GM18520 (cell line): ENCODE measurements at regions not wholly inside any gene's neighbourhood (a gene's known extent, or its start where the extent isn't known, plus 50 kb on each side); places are given as distances from the start of the nearest gene placed in this dataset.
"Not testable (repeated sequence)": the region's sequence is repeated elsewhere in the genome, so short reads cannot be mapped to it uniquely, and the experiment has no call there.

ENCODE experiments used
- ATAC-seq: cut with Tn5 transposase; IDR thresholded peaks from one replicate; pipeline ENCODE4 v1.9.1; 2021; ENCODE audit not compliant: unreplicated experiment

DNA sequence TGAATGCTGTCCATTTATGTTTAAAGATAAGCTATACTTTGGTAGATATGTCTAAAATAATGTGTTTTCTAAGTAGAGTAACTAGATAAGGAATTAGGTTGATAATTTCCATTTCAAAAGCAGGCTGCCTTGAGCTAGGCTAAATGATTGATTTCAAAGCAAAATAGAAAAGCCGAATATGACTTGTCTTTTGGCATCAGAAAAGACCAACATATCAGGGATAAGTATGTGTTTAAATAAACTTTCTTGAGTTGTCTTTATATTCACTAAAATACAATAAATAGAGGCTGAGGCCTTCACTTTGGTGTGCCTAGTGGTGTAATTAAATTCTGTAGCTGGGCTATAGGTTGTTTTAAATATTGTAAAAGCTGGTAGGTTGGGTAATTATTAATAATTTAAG is 569.0 kb downstream of the TAF11L14 start:
- ATAC-seq, result no peak

DNA sequence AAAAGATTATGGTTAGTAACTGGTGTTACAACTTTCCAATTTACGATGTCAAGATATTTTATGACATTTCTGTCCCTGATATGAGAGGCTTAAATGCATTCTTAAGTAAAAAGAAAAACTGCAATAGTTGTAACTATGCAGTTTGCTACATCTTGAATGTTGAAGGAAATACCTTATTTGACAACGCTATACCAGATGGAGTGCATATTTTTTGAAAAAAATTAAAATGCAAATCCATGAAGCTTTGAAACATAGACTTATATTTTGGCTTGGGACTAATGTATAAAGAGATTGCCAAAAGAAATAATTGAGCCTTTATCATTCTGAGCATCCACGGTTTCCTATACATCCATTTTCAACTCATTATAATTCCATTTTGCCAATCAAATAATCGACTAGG is 579.4 kb downstream of the TAF11L14 start:
- ATAC-seq, result no peak

DNA sequence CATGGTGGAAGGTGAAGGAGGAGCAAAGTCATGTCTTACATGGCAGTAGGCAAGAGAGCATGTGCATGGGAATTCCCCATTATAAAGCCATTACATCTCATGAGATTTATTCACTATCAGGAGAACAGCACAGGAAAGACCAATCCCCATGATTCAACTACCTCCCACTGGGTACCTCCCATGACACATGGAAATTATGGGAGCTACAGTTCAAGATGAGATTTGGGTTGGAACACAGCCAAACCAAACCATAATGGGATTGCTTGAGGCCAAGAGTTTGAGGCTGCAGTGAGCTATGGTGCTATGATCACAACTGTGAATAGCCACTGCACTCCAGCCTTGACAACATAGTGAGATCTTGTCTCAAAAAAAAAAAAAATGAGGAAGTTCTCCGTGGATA is 581.8 kb downstream of the TAF11L14 start:
- ATAC-seq, result no peak

DNA sequence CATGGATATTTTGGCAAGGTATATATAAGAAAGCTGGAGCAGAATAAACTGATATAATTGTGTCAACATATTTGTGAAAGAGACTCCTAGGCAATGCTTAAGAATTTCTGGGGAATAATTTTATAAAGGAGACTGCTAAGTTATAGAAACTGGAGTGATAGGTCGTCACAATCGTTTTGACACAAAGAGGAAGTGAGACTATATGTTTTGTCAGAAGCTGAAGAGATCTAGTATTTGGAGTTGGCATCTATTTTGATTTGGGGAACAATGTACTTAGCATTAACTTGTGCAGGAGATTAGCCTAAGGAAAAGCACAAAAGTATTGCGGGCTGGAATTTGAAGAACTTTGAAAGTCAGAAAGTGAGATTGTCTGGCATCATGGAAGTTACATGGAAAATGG is 582.5 kb downstream of the TAF11L14 start:
- no peak for ATAC-seq

DNA sequence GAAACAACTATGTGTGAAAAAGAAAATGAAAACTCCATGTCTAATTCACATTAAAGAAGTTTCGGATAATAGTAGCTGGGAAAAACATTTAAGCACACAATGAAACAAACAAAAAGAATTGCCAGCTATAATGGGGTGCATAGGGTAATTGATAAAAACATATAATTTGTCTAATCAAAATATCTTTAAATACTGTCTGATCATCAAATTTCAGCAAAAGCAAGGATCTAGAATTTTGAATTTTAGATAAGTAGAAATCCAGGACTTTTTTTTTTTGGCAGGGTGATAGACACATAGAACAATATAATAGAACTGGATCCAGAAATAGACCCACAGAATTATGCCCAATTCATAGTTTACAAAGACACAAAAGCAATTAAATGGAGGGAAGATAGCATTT is 585.0 kb downstream of the TAF11L14 start:
- no peak for ATAC-seq

DNA sequence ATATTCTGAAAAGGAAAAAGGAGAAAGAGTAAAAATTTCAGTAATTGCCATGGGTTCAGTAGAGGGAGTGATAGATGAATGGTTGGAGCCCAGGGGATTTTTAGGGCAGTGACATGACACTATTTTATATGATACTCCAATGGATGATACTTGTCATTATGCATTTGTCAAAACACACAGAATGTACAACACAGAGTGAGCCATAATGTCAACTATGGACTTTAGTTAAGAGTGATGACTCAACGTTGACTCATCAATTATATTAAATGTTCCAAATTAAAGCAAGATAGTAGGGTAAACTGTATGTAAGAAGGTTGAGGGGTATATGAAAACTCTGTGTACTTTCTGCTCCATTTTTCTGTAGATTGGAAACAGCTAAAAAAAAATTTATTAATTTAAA is 586.4 kb downstream of the TAF11L14 start:
- no peak for ATAC-seq

DNA sequence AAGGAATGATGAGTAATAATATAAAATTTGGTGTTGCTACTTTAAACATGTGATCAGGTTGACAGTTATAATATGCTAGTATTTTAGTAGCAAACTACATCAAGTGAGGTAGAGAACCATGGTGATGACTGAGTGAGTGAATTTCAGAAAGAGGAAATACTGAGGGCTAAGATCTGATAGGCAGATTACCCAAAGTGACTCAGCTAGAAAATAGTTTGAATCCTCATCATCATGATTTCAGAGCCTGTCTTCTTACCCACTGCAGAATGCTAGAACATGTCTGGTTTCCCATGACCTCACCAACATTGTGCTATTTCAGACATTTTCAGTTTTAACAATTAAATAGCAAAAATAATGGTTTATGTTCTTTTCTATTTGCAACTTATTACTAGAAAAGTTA is 602.1 kb downstream of the TAF11L14 start:
- ATAC-seq, result no peak

DNA sequence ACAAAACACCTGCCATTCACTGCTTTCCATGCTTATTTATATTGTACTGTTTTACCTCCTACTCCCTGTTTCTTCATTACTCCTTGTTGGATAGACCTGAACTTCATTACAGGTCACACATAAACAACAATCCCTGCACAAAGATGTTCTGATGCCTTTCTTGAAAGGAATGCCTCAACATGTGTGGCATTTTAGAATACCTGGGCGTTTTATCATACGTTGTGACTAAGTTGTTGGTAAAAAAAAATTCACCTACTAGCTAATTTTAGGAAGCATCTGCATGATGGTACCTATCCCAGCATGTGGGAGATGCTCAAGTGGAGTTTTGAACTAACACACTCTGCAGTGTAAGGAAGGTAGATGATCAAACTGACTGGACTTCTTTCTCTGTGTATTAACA is 604.1 kb downstream of the TAF11L14 start:
- ATAC-seq, result no peak

DNA sequence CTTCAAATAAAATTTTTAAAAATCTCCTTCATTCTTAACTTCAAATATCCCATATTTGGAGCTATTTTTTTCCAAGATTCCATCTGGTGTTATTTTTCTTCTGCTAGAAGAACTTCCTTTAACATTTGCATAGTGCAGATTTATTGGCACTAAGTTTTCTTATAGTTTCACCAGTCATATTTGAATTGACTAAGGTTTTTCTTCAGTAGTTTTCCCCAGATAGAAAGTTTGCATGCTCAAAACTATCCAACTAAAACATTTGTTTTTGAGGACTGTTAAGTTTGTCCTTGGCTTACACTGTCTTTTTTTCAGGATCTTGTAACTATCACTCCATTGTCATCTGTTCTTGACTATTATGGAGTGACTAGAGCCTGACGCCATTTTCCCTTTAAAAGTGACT is 606.7 kb downstream of the TAF11L14 start:
- no peak for ATAC-seq

DNA sequence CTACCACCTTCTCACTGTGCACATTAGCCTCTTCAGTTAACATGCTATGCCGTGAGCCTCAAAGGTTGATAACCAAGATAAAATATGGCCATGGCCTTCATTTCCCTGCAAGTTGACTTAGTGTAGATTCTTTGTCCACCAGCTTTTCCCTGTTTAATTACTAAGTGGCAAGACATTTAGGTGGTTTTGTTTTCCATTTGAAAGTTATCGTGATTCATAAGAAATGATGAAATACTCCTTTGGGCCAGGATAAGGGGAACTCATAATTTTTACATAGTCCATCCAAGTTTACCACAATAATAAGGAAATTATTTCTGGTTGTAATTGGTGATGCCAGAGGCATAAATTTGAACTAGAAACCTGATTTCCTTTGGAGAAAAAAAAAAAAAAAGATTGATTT is 609.6 kb downstream of the TAF11L14 start:
- no peak for ATAC-seq

DNA sequence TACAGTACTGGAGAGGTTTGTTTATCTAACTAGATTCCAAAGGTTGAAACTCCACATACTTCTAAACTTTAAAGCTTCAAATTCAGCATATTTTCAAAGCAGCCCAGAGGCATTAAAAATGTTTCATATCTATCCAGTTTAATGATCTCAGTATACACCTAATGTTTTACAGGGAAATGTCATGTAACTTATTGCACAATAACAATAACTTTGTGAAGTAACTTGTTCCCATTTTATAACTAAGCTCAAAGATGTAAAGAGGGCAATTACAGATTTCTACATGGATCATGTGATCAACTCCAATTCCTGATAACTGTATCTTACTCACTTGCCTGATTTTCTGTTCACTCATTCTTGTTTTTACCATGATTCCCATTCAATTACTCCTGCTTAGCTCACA is 610.0 kb downstream of the TAF11L14 start:
- ATAC-seq, result no peak

DNA sequence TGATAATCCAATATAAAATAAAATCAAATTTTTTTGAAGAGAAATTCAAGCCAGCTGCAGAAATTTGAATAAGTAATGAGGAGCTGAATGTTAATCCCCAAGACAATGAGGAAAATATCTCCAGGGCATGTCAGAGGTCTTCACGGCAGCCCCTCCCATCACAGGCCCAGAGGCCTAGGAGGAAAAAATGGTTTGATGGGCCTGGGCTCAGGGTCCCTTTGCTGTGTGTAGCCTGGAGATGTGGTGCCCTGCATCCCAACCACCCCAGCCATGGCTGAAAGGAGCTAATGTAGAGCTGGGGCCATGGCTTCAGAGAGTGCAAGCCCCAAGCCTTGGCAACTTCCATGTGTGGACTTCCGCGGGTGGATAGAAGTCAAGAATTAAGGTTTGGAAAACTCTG is 618.3 kb downstream of the TAF11L14 start:
- no peak for ATAC-seq

DNA sequence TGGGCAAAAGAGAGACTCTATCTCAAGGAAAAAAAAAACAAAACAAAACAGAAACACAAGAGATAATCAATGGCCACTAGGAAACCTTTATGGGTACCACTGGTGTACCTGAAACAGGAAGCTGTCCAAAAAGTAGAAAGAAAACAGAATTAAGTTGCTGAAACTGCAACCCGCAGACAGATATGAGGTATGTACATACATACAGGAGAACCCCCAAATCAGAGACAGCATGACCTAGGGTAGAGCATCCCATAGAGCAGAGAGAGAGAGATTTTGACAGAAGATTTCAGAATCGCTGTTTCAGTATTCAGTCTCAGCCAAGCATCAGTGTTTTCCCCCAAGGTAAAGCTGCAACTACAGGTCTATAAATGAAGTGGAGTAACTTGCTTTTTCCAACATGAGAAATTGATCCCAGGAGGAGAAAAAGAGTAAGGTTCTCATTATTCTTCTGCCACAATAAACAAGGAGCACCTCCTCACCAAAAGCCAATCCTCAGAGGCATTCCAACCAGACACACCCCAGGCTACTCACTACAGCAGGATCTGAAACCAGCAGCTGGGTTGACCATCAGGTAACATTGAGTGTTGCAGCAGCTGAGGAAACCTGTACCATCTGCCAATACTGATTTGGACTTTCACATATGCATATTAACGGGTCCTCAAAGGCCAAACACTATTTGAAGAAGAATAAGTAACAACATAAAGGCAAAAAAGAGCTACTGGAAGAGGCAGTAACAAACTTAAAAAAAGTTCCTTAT is 630.0 kb downstream of the TAF11L14 start:
- ATAC-seq, result no peak

DNA sequence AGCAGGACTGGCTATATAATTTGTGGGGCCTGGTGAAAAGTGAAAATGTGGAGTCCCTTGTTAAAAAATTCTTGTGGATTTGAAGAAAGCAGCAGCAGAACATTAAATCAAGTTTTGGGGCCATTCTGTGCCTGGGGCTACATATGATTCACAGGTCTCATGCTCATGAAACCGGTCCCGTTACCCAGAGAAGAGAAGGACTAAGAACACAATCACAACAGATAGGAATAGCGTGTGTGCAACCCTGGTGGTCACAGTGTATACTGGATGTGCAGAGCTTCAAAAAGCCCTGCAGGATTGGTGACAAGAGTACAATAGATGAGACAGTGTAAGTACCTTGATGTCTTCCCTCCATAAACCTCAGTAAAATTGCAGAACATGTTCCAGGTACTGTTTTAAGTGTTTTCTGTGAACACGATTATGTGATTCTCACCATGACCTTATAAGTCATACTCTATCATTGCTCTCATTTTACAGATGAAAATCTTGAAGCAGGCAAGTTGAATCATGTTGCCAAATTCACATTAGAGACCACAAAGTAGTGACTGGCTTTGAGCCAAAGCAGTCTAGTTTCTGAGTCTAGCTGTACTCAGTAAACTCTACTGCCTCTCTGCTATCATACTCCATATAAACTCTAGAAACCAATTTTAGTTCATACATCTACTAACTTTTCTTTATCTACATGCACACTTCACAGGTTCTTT is 636.5 kb downstream of the TAF11L14 start:
- no peak for ATAC-seq

DNA sequence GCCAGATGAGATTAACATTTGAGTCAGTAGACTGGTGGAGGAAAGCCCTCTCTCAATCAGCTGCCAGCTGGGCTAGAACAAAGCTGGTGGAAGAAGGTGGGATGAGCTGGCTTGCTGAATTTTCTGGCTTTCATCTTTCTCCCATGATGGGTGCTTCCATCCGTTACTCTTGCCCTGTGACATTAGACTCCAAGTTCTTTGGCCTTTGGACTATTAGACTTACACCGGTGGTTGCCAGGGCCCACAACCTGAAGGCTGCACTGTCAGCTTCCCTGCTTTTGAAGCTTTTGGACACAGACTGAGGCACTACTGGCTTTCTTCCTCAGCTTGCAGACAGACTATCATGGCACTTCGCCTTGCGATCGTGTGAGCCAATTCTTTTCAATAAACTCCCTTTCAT is 642.7 kb downstream of the TAF11L14 start:
- ATAC-seq, result no peak

DNA sequence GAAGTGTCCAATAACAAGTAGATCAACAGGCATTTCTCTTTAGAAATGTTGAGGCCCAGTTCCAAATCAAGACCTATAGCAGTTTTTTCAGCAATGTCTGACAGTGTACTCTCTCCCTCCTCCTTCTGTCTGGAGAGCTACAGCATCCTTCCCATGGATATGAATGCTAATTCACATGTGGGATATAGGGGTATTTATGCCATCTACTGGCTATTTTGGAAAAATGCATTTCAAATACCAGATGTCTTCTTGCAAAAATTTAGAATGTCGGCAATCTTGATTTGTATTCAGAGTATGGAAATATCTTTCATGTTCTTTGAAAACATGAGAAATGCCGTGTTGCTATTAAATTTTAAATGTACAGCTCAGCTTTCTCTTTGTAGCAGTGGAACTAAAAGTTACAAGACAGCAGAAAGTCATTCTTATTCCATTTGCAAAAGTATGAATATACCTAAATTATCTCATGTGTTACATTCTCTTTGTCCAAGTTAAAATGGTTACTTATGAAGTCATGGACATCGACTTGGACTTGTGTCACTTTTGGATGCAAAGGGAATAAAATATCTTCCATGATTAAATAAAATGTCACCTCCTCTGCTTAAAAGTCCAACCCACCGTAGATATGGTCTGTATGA is 647.8 kb downstream of the TAF11L14 start:
- ATAC-seq, result no peak

DNA sequence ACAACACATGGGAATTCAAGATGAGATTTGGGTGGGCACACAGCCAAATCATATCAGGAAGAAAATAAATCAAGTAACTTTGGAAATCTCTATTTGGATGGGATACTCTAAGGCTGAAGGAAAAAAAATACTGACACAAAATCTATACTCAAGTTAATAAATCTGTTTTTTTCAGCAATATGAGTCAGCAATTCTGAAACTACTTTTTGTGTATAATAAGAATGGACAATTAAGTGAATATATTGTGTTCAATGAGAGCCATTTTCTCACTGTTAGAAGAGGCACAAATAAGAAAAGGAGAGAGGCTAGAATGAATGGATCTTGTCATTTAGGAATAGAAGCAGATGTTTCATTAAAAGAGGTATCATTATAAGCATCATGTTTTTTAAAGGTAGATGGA is 651.0 kb downstream of the TAF11L14 start:
- ATAC-seq, result no peak

DNA sequence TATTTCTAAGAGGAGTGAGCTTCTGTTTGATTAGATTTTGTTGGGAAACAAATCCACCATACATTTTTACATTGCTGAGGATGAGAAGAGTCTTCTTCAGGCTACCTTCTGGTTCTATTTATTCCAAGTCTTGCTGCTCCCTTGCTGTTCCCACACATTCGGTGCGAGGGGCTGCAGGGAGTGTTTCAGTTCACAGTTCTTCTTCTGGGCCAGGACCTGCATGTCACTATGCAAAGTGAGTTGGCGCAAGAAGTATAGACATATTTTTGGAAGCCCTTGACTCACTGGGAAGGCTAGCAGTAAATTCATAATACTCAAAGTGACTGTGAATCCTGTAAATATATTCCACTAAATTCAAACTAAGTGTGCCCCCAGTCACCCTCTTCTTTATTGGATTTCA is 657.9 kb downstream of the TAF11L14 start:
- no peak for ATAC-seq

DNA sequence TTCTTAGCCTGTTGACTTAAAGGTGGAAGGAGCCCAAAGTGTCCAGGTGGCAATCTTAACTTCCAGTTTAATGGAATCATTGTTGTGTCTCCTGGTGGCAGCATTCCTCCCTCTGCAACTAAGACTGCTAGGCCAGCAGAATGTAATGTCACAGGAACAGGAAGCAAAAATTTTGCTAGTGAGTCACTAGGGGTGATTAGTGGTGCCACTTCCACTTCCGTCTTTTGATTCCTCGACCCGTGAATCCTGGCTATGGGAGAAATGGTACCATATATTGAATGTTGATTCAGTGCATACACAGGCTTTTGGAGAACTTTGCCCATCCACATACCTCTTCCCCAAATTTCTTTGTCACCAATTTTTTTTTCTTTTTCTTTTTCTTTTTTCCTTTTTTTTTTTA is 661.4 kb downstream of the TAF11L14 start:
- ATAC-seq, result not testable (repeated sequence)

DNA sequence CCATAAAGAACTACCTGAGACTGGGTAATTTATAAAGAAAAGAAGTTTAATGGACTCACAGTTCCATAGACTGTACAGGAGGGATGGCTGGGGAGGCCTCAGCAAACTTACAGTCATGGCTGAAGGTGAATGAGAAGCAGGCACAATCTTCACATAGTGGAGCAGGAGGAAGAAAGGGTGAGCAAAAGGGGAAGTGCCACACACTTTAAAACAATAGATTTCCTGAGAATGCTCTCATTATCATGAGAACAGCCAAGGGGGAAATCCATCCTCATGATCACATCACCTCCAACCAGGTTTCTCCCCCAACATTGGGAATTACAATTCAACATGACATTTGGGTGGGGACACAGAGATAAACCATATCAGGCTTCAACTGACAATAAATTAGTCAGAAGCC is 664.9 kb downstream of the TAF11L14 start:
- no peak for ATAC-seq

DNA sequence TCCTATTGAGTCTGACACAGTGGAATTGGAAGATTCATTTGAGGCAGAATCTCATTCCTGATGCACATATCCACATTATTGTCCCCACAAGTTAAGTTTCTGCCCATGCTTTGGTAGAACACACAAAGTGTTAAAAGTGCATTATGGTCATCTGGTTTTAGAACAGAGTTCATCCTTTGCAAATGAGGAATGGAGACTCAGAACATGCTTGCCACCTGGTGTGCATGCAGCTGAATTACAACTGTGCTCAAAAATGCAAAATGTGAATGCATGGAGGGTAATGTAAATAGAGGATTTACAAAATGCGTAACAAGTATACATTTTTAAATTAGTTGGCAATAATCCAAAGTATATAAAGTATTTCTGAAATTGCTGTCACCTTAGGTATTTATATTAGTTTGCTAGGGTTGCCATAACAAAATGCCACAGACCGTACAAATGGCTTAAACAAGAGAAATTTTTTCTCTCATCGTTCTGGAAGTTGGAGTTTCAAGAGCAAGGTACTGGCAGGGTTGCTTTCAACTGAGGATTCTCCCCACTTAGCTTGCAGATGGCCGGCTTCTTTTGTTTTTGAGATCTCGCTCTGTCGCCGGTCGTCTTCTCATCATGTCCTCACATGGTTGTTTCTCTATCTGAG is 671.1 kb downstream of the TAF11L14 start:
- peak; percentile 73 for ATAC-seq

DNA sequence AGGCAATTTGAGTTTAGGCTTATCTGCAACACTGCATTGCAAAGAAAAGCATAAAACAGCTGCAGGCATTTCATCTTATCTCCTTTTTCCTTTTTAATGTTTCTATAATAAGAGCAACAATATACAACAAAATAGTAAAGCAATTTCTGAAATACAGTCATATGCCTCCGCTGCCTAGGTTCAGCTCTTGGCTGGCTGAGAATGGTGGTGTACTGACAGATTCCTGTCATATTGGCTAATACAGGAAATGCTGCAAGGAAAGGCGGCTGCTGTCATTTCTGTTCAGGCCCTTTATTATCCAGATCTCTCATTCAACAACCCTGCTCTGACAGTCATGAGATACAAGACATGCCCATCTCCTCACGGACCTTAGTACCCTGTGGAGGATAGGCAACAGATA is 677.0 kb downstream of the TAF11L14 start:
- no peak for ATAC-seq
